CD14-positive monocyte (primary cell): ENCODE measurements at regions not wholly inside any gene's neighbourhood (a gene's known extent, or its start where the extent isn't known, plus 50 kb on each side); places are given as distances from the start of the nearest gene placed in this dataset.

Experiments used
- DNase-seq, 3 donors: peaks; one replicate each; pipeline ENCODE4 v3.0.0-alpha.2; 2011 to 2022
- H2AFZ ChIP-seq: 2 replicates; pipeline ENCODE4 v1.6.0; 2012; ENCODE audit warnings: mild to moderate bottlenecking, low read depth, low read length, inconsistent platforms; ENCODE audit not compliant: insufficient read depth, poor library complexity, severe bottlenecking
- H3K27ac ChIP-seq, 2 donors: 1 replicate in 1 of 2; 2 replicates in 1 of 2; pipeline ENCODE4 v1.5.1; 2012 to 2013; ENCODE audit warnings: low read length in 2 of 2, control low read depth in 1 of 2, inconsistent platforms in 1 of 2, low read depth in 1 of 2, mild to moderate bottlenecking in 1 of 2
- H3K27me3 ChIP-seq, 2 donors: one replicate each; pipeline versions ENCODE4 v1.6.0 to v1.6.1; 2011 to 2013; ENCODE audit warnings: low read length in 2 of 2; ENCODE audit not compliant: control insufficient read depth in 2 of 2, insufficient read depth in 2 of 2
- H3K36me3 ChIP-seq, 2 donors: replicated peaks in 1 of 2; 1 replicate in 1 of 2; 2 replicates in 1 of 2; pipeline versions ENCODE4 v1.5.1 to v1.6.1; 2012 to 2013; ENCODE audit warnings: low read length in 2 of 2, control low read depth in 1 of 2, inconsistent platforms in 1 of 2, mild to moderate bottlenecking in 1 of 2; ENCODE audit not compliant: insufficient read depth in 2 of 2, control insufficient read depth in 1 of 2
- H3K4me1 ChIP-seq, 2 donors: 1 replicate in 1 of 2; 2 replicates in 1 of 2; pipeline versions ENCODE4 v1.5.1 to v1.6.1; 2012 to 2013; ENCODE audit warnings: low read length in 2 of 2, control low read depth in 1 of 2, inconsistent platforms in 1 of 2, mild to moderate bottlenecking in 1 of 2, moderate library complexity in 1 of 2; ENCODE audit not compliant: insufficient read depth in 2 of 2, control insufficient read depth in 1 of 2
- H3K4me2 ChIP-seq: replicated peaks from 2 replicates; pipeline ENCODE3; 2012; ENCODE audit warnings: low read length, moderate library complexity, mild to moderate bottlenecking; ENCODE audit not compliant: poor library complexity, severe bottlenecking; ENCODE audit errors: extremely low read depth
- H3K4me3 ChIP-seq, 3 experiments: fragments of 200-600 bp in 1 of 3; sonication (generic) in 1 of 3; replicated peaks in 1 of 3; 1 replicate in 2 of 3; 2 replicates in 1 of 3; pipeline ENCODE4 v1.5.1; 2011 to 2013; ENCODE audit warnings: low read length in 3 of 3, mild to moderate bottlenecking in 3 of 3, control low read depth in 2 of 3, low read depth in 2 of 3, inconsistent platforms in 1 of 3, moderate library complexity in 1 of 3
- H3K79me2 ChIP-seq: 2 replicates; pipeline ENCODE4 v1.6.0; 2012; ENCODE audit warnings: mild to moderate bottlenecking, control low read depth, inconsistent platforms, low read length, moderate library complexity; ENCODE audit not compliant: insufficient read depth
- H3K9ac ChIP-seq: 2 replicates; pipeline ENCODE4 v1.6.0; 2017; ENCODE audit warnings: low read length, mild to moderate bottlenecking; ENCODE audit not compliant: insufficient read depth, poor library complexity, severe bottlenecking
- H3K9me3 ChIP-seq, 2 donors: replicated peaks in 1 of 2; 1 replicate in 1 of 2; 2 replicates in 1 of 2; pipeline versions ENCODE4 v1.5.1 to v1.6.1; 2012 to 2013; ENCODE audit warnings: low read length in 2 of 2, control low read depth in 1 of 2; ENCODE audit not compliant: control insufficient read depth in 1 of 2, insufficient read depth in 1 of 2
- H4K20me1 ChIP-seq: 2 replicates; pipeline ENCODE4 v1.6.0; 2012; ENCODE audit warnings: mild to moderate bottlenecking, low read length, control low read depth, moderate library complexity; ENCODE audit not compliant: insufficient read depth
- H3K27ac Mint-ChIP-seq, 7 donors: one replicate each; pipeline ENCODE4 v1.8.0; 2020; ENCODE audit warnings: mild to moderate bottlenecking in 7 of 7, mixed read lengths in 7 of 7, moderate library complexity in 6 of 7, inconsistent platforms in 2 of 7
- H3K27me3 Mint-ChIP-seq, 3 donors: one replicate each; pipeline ENCODE4 v1.8.0; 2021 to 2022; ENCODE audit warnings: low read depth in 3 of 3, mild to moderate bottlenecking in 3 of 3, mixed read lengths in 3 of 3, moderate library complexity in 3 of 3, inconsistent platforms in 1 of 3
- H3K36me3 Mint-ChIP-seq, 2 donors: one replicate each; pipeline ENCODE4 v1.8.0; 2020; ENCODE audit warnings: mixed read lengths in 2 of 2, inconsistent platforms in 1 of 2, mild to moderate bottlenecking in 1 of 2
- H3K4me1 Mint-ChIP-seq: one replicate; pipeline ENCODE4 v1.8.0; 2020; ENCODE audit warnings: mild to moderate bottlenecking, mixed read lengths
- H3K4me3 Mint-ChIP-seq, 2 donors: one replicate each; pipeline ENCODE4 v1.8.0; 2020; ENCODE audit warnings: mild to moderate bottlenecking in 2 of 2, mixed read lengths in 2 of 2, moderate library complexity in 1 of 2
- H3K9me3 Mint-ChIP-seq, 7 donors: one replicate each; pipeline ENCODE4 v1.8.0; 2020 to 2022; ENCODE audit warnings: mixed read lengths in 7 of 7, mild to moderate bottlenecking in 6 of 7, moderate library complexity in 6 of 7, inconsistent platforms in 2 of 7
- CTCF ChIP-seq: fragments of 200-600 bp; IDR thresholded peaks from one replicate; pipeline ENCODE4 v1.8.0; 2022; ENCODE audit warnings: antibody characterized with exemption, mild to moderate bottlenecking
- WGBS: methylation state at CpG from one replicate; pipeline ENCODE4 v1.1.5; 2013; ENCODE audit warnings: missing lambda C conversion rate; ENCODE audit not compliant: insufficient coverage; 5-methylcytosine and 5-hydroxymethylcytosine counted together
- intact Hi-C, 2 donors: fragments of 100-400 bp; cut with micrococcal nuclease; formaldehyde crosslinking; loops; one replicate each; pipeline versions ENCODE4 v1.15.0 to v1.15.1; 2023

- Mint-ChIP-seq H3K9me3 (peaks cover 4 to 11% (median 6%) of the 10 kb centered on the region in 7 donors), H3K4me1 (no peaks in the 10 kb centered on the region), H3K4me3 (no peak overlapping the region), H3K27me3 (no peaks in the 10 kb centered on the region), H3K27ac (no peak overlapping the region), H3K36me3 (no peaks in the 10 kb centered on the region)
- no peaks in the 10 kb centered on the region for H3K36me3 ChIP-seq
- TF ChIP-seq CTCF = no peak
- intact Hi-C loops = no loop called here
- 93% methylated on average over 4 of the region's 4 CpGs for WGBS
- H3K27ac ChIP-seq = no peak overlapping the region
- no peaks in the 10 kb centered on the region for H3K79me2 ChIP-seq
- DNase-seq = no peak
- H3K4me3 ChIP-seq = no peak overlapping the region
- H3K9me3 ChIP-seq = peaks cover 0 to 6% of the 10 kb centered on the region in 2 donors
- no peak overlapping the region for H2AFZ ChIP-seq
- no peak overlapping the region for H3K4me2 ChIP-seq
- H4K20me1 ChIP-seq = no peaks in the 10 kb centered on the region
- H3K27me3 ChIP-seq = no peaks in the 10 kb centered on the region
- no peak overlapping the region for H3K9ac ChIP-seq
- H3K4me1 ChIP-seq = no peaks in the 10 kb centered on the region
Measured at GRCh38 chr2:6475155-6475940, 390.4 kb downstream of the CMPK2 start.

- Histone ChIP-seq H4K20me1 (no peaks in the 10 kb centered on the region), H3K9ac (no peak overlapping the region), H3K4me1 (no peaks in the 10 kb centered on the region), H3K36me3 (no peaks in the 10 kb centered on the region), H3K4me2 (no peak overlapping the region), H3K4me3 (no peak overlapping the region), H3K9me3 (peaks cover 0 to 6% of the 10 kb centered on the region in 2 donors), H3K27ac (no peak overlapping the region), H3K79me2 (no peaks in the 10 kb centered on the region), H3K27me3 (no peaks in the 10 kb centered on the region), H2AFZ (no peak overlapping the region)
- intact Hi-C loops = no loop called here
- Mint-ChIP-seq H3K4me1 (no peaks in the 10 kb centered on the region), H3K36me3 (no peaks in the 10 kb centered on the region), H3K27ac (no peak overlapping the region), H3K27me3 (no peaks in the 10 kb centered on the region), H3K9me3 (peaks cover 4 to 19% (median 9%) of the 10 kb centered on the region in 7 donors), H3K4me3 (no peak overlapping the region)
- TF ChIP-seq CTCF = no peak
- no peak for DNase-seq
- WGBS = 80% methylated on average over 2 of the region's 4 CpGs
Measured at GRCh38 chr2:6480514-6480913, 385.2 kb downstream of the CMPK2 start.
